Activated naive CD4-positive, alpha-beta T cell treated with anti-CD3 and anti-CD28 coated beads, Interleukin-2, amount 50 U/mL, for 24 hours (primary cell): ENCODE measurements at regions not wholly inside any gene's neighbourhood (a gene's known extent, or its start where the extent isn't known, plus 50 kb on each side); places are given as distances from the start of the nearest gene placed in this dataset.

Experiments
- H3K27ac Mint-ChIP-seq: one replicate; pipeline ENCODE4 v1.8.0; 2021; ENCODE audit warnings: mild to moderate bottlenecking, mixed read lengths
- H3K27me3 Mint-ChIP-seq: one replicate; pipeline ENCODE4 v1.8.0; 2021; ENCODE audit warnings: mixed read lengths
- H3K36me3 Mint-ChIP-seq: one replicate; pipeline ENCODE4 v1.8.0; 2021; ENCODE audit warnings: mixed read lengths
- H3K4me1 Mint-ChIP-seq: one replicate; pipeline ENCODE4 v1.8.0; 2021; ENCODE audit warnings: mixed read lengths
- H3K4me3 Mint-ChIP-seq: one replicate; pipeline ENCODE4 v1.8.0; 2021; ENCODE audit warnings: mild to moderate bottlenecking, mixed read lengths
- H3K9me3 Mint-ChIP-seq: one replicate; pipeline ENCODE4 v1.8.0; 2021; ENCODE audit warnings: mixed read lengths

GRCh38 chr13:111407381-111408131 is 87.1 kb downstream of the TEX29 start:
- Mint-ChIP-seq H3K4me1 (no peaks in the 10 kb centered on the region), H3K27me3 (peaks cover 8% of the 10 kb centered on the region)

GRCh38 chr13:111409413-111409812 is 89.0 kb downstream of the TEX29 start:
- no peaks in the 10 kb centered on the region for H3K36me3 Mint-ChIP-seq
- no peak overlapping the region for H3K4me3 Mint-ChIP-seq
- no peaks in the 10 kb centered on the region for H3K4me1 Mint-ChIP-seq
- H3K27ac Mint-ChIP-seq = no peak overlapping the region
- H3K27me3 Mint-ChIP-seq = peaks cover 8% of the 10 kb centered on the region
- no peaks in the 10 kb centered on the region for H3K9me3 Mint-ChIP-seq

More at GRCh38 chr13:111407381-111408131, 87.1 kb downstream of the TEX29 start:
- no peak overlapping the region for H3K4me3 Mint-ChIP-seq
- no peaks in the 10 kb centered on the region for H3K36me3 Mint-ChIP-seq
- no peaks in the 10 kb centered on the region for H3K9me3 Mint-ChIP-seq
- no peak overlapping the region for H3K27ac Mint-ChIP-seq

- Mint-ChIP-seq H3K36me3 (no peaks in the 10 kb centered on the region), H3K9me3 (no peaks in the 10 kb centered on the region), H3K27me3 (peaks cover 8% of the 10 kb centered on the region), H3K27ac (no peak overlapping the region), H3K4me3 (no peak overlapping the region), H3K4me1 (no peaks in the 10 kb centered on the region)
Measured at GRCh38 chr13:111410232-111411021, 90.0 kb downstream of the TEX29 start.

DNA sequence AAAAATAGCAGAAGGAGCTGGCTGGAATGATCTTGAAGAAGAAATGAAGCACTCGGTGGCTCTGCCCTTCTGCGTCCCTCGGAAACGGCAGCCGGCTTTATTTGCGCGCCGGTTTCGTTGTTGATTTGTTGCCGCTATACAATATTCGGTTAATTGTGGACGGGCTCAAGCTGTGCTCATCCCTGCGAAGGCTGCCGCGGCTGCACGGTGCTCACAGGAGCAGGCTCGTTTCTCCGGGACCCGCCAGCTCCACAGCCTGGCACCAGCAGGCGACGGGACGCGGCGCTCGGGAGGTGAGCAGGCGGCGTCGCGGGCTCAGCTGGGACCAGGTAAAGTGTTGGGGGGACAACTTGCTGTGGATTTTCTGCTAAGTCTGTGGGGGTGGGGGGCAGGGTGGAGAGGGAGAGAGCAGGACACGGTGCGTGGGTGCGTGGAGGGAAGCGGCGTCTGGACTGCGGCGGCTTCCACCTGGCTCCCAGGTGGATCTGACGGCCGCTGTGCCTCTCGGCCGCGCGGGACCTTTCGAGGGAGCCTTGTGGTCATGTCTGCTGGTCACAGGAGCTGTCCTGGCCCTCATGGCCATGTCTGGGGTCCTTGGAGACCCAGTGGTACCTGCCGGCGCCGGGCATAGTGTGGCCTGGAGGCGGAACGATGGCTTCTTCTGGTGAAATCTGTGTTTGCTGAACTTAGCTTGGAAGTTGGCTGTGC is 90.9 kb downstream of the TEX29 start:
- Mint-ChIP-seq H3K4me3 (no peak overlapping the region), H3K27me3 (peaks cover 8% of the 10 kb centered on the region), H3K4me1 (no peaks in the 10 kb centered on the region), H3K36me3 (no peaks in the 10 kb centered on the region), H3K9me3 (no peaks in the 10 kb centered on the region), H3K27ac (no peak overlapping the region)

- H3K27ac Mint-ChIP-seq = no peak overlapping the region
- peaks cover 8% of the 10 kb centered on the region for H3K27me3 Mint-ChIP-seq
- no peaks in the 10 kb centered on the region for H3K36me3 Mint-ChIP-seq
- H3K9me3 Mint-ChIP-seq = no peaks in the 10 kb centered on the region
- no peaks in the 10 kb centered on the region for H3K4me1 Mint-ChIP-seq
- H3K4me3 Mint-ChIP-seq = no peak overlapping the region
Measured at GRCh38 chr13:111411919-111412650, 91.6 kb downstream of the TEX29 start.

- Mint-ChIP-seq H3K27me3 (peaks cover 5% of the 10 kb centered on the region), H3K27ac (no peak overlapping the region), H3K9me3 (no peaks in the 10 kb centered on the region), H3K4me1 (no peaks in the 10 kb centered on the region), H3K4me3 (no peak overlapping the region), H3K36me3 (no peaks in the 10 kb centered on the region)
Measured at GRCh38 chr13:111413407-111414187, 93.2 kb downstream of the TEX29 start.

DNA sequence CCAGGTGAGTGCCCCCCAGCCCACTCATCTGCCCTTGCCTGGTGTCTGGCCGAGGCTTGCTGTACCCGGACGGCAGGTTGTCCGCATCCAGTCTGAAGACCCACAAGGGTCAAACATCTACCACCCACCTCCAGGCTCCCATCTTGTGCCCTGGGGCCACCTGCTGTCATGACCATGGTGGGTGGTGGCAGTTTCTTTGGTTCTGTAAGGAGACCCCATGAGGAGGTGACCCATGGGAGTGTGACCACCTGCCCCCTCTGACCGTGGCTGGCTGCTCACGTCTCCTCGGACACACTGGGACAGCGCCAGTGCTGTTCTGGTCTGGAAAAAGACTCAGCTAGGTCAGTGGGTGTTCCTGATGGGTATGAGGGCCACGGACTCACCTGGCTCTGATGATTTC is 93.9 kb downstream of the TEX29 start:
- Mint-ChIP-seq H3K4me3 (no peak overlapping the region), H3K36me3 (no peaks in the 10 kb centered on the region), H3K27me3 (peaks cover 5% of the 10 kb centered on the region), H3K27ac (no peak overlapping the region), H3K4me1 (no peaks in the 10 kb centered on the region), H3K9me3 (no peaks in the 10 kb centered on the region)

GRCh38 chr13:111415246-111415645 is 94.8 kb downstream of the TEX29 start:
- no peaks in the 10 kb centered on the region for H3K9me3 Mint-ChIP-seq
- H3K4me1 Mint-ChIP-seq = no peaks in the 10 kb centered on the region
- H3K4me3 Mint-ChIP-seq = no peak overlapping the region
- H3K27ac Mint-ChIP-seq = no peak overlapping the region
- H3K36me3 Mint-ChIP-seq = no peaks in the 10 kb centered on the region
- H3K27me3 Mint-ChIP-seq = peaks cover 5% of the 10 kb centered on the region

DNA sequence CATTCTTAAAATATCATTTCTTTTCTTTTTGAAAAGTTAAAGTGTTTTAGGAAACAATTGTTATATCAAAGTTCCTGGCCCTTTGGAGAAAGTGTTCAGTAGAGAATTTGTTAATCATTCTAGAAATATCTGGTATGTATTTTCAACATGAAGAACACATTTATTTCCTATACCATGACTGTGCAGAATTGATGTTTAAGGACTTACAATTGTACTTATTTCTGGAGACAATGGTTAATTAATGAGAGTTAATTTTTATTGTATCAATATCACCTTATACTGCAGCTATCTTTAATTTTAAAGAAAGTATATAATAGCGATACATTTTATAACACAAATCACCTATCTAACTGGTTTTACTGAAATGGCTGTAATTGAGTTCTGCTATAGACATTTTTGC is 95.3 kb downstream of the TEX29 start:
- peaks cover 5% of the 10 kb centered on the region for H3K27me3 Mint-ChIP-seq
- H3K4me3 Mint-ChIP-seq = no peak overlapping the region
- no peaks in the 10 kb centered on the region for H3K36me3 Mint-ChIP-seq
- H3K9me3 Mint-ChIP-seq = no peaks in the 10 kb centered on the region
- no peaks in the 10 kb centered on the region for H3K4me1 Mint-ChIP-seq
- H3K27ac Mint-ChIP-seq = no peak overlapping the region

DNA sequence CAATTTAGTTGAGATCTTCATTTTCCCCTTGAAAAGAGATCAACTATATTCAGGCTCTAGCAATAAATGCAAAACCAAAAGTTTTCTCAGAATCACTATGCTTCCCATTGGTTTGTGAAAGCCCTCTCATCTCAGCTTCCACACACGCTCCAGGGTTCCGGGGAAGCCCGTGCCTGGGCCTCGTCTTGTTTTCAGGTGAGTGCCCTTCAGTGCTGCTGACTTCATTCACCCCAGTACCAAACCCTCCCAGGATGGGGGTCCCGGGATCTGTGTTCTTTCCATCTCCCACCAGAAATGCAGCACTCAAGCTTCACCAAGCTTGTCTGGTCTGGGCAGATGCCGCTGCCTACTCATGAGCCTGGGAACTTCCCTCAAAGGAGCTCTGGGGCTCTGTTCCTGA is 97.7 kb downstream of the TEX29 start:
- no peaks in the 10 kb centered on the region for H3K27me3 Mint-ChIP-seq
- H3K4me3 Mint-ChIP-seq = no peak overlapping the region
- no peaks in the 10 kb centered on the region for H3K4me1 Mint-ChIP-seq
- H3K27ac Mint-ChIP-seq = no peak overlapping the region
- H3K9me3 Mint-ChIP-seq = no peaks in the 10 kb centered on the region
- no peaks in the 10 kb centered on the region for H3K36me3 Mint-ChIP-seq

DNA sequence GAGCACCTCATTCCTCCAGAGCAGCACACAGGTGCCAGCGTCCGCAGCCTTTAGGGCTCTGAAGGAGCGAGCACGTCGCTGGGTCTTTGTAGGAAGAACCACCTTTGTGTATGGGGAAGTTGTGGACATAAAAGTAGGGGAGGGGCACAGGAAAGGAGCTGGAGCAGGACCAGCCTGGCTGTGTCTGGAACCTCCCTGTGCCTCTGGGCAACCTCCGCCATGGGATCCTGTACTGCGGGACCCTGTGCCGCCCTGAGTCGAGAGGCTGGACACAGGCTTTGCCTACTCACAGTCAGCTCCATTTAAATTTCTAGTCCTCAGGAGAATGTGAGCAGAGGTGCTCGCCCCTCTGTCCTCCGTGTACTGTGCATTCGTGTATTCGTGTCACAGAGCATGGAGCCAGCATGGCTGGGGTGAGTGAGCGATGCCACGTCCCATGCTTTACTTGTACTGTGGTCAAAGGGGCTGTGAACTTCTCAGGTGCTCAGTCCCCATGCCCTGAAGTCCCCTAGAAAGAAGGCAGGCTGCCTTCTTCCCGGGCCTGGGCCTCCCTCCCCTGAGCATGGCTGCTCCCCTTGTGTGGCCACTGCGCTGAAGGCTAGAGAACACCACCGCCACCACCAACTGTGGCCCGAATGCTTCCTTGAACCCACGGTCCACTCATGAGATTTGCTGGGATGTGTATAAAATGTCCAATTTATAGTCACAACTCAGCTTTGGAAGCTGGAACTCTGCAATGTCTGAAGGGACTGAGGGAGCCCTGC is 99.9 kb downstream of the TEX29 start:
- Mint-ChIP-seq H3K9me3 (no peaks in the 10 kb centered on the region), H3K4me1 (no peaks in the 10 kb centered on the region), H3K4me3 (no peak overlapping the region), H3K27me3 (no peaks in the 10 kb centered on the region), H3K36me3 (no peaks in the 10 kb centered on the region), H3K27ac (no peak overlapping the region)

DNA sequence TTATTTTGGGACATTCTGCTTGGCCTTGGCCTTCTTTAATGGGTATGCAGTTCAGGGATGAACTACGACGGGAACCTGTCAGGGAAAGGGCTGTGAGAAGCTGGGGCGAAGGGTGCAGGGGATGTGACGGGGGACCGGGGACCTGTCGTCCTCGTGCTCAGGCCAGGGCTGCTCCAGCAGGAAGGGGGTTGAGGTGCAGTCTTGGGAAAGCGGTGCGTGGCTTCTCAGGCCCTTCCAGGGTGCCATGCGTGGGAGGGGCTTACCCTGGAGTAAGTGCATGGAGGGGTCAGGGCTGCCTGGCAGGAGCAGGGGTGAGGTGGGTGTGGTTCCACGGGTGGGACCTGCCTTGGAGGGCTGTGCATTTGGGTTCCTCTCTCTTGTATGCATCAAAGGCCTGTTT is 100.8 kb downstream of the TEX29 start:
- Mint-ChIP-seq H3K27me3 (no peaks in the 10 kb centered on the region), H3K4me1 (no peaks in the 10 kb centered on the region), H3K36me3 (no peaks in the 10 kb centered on the region), H3K9me3 (no peaks in the 10 kb centered on the region), H3K27ac (no peak overlapping the region), H3K4me3 (no peak overlapping the region)

GRCh38 chr13:111422348-111422747 is 101.9 kb downstream of the TEX29 start:
- Mint-ChIP-seq H3K4me3 (no peak overlapping the region), H3K36me3 (no peaks in the 10 kb centered on the region), H3K9me3 (no peaks in the 10 kb centered on the region), H3K27me3 (no peaks in the 10 kb centered on the region), H3K27ac (no peak overlapping the region), H3K4me1 (no peaks in the 10 kb centered on the region)

- Mint-ChIP-seq H3K4me1 (no peaks in the 10 kb centered on the region), H3K36me3 (no peaks in the 10 kb centered on the region), H3K9me3 (no peaks in the 10 kb centered on the region), H3K27me3 (no peaks in the 10 kb centered on the region), H3K4me3 (no peak overlapping the region), H3K27ac (no peak overlapping the region)
Measured at GRCh38 chr13:111423168-111423785, 102.8 kb downstream of the TEX29 start.
